ENCODE measurements at regions not wholly inside any gene's neighbourhood (a gene's known extent, or its start where the extent isn't known, plus 50 kb on each side); places are given as distances from the start of the nearest gene placed in this dataset.

GRCh38 chr10:52571516-52572182, 200.9 kb downstream of the MBL2 start:
- ChIA-PET POLR2A (interaction anchor here (0.7 to 0.8 kb wide), 2 partner anchors 9 to 253 kb away, joined by 3 to 4 read pairs; no protein-coding TSS in a partner anchor), CTCF (interaction anchor here (0.7 to 1.0 kb wide), 4 partner anchors 44 to 261 kb away, joined by 3 to 4 read pairs (median 3); partner anchors contain the start of gene DKK1)
- no peak overlapping the region for H3K4me3 Mint-ChIP-seq (ENCODE audit: unreplicated experiment)
- intact Hi-C loops (cut with micrococcal nuclease), result no loop called here
- H3K27me3 Mint-ChIP-seq (ENCODE audit: insufficient read depth, unreplicated experiment), result no peaks in the 10 kb centered on the region
- TF ChIP-seq, protein P1, sequence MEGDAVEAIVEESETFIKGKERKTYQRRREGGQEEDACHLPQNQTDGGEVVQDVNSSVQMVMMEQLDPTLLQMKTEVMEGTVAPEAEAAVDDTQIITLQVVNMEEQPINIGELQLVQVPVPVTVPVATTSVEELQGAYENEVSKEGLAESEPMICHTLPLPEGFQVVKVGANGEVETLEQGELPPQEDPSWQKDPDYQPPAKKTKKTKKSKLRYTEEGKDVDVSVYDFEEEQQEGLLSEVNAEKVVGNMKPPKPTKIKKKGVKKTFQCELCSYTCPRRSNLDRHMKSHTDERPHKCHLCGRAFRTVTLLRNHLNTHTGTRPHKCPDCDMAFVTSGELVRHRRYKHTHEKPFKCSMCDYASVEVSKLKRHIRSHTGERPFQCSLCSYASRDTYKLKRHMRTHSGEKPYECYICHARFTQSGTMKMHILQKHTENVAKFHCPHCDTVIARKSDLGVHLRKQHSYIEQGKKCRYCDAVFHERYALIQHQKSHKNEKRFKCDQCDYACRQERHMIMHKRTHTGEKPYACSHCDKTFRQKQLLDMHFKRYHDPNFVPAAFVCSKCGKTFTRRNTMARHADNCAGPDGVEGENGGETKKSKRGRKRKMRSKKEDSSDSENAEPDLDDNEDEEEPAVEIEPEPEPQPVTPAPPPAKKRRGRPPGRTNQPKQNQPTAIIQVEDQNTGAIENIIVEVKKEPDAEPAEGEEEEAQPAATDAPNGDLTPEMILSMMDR (IDR thresholded peaks at IDR 0.05; ENCODE audit: unreplicated experiment), result no peak
- H3K4me1 Mint-ChIP-seq (ENCODE audit: insufficient read depth, unreplicated experiment), result peaks cover 6% of the 10 kb centered on the region
- H3K36me3 Mint-ChIP-seq (ENCODE audit: insufficient read depth, unreplicated experiment), result no peaks in the 10 kb centered on the region
- no peak overlapping the region for H3K27ac Mint-ChIP-seq (ENCODE audit: low read depth, unreplicated experiment)
- no peaks in the 10 kb centered on the region for H3K9me3 Mint-ChIP-seq (ENCODE audit: unreplicated experiment)
- no peak for DNase-seq (ENCODE audit: unreplicated experiment)
- no TSS peak for BruUV-seq (replicated peaks)

DNA sequence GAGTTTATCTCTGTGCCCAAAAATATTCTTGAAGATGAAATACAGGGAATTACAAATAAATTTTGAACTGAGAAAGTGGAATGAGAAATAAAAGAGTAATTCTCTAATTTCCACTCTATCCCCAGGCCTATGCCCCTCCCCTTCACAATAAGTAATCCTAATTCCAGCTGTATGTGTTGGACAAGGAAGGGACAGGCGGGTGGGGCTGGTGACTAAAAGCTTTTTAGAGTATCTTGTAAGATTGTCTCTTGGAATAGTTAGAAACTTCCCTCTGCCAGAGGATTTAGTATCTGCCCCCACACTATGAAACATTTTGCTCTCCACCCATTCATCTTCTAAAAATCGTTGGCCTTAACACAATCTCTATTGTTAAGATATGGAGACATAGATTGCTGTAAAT, 199.2 kb downstream of the MBL2 start:
- H3K27ac Mint-ChIP-seq (ENCODE audit: low read depth, unreplicated experiment), result no peak overlapping the region
- ChIA-PET CTCF (no interaction called here), POLR2A (no interaction called here)
- no TSS peak for BruUV-seq (replicated peaks)
- H3K36me3 Mint-ChIP-seq (ENCODE audit: insufficient read depth, unreplicated experiment), result no peaks in the 10 kb centered on the region
- intact Hi-C loops (cut with micrococcal nuclease), result no loop called here
- no peak for DNase-seq (ENCODE audit: unreplicated experiment)
- H3K4me1 Mint-ChIP-seq (ENCODE audit: insufficient read depth, unreplicated experiment), result peaks cover 6% of the 10 kb centered on the region
- H3K4me3 Mint-ChIP-seq (ENCODE audit: unreplicated experiment), result no peak overlapping the region
- no peaks in the 10 kb centered on the region for H3K27me3 Mint-ChIP-seq (ENCODE audit: insufficient read depth, unreplicated experiment)
- TF ChIP-seq, protein P1 (IDR thresholded peaks at IDR 0.05; ENCODE audit: unreplicated experiment), result no peak
- no peaks in the 10 kb centered on the region for H3K9me3 Mint-ChIP-seq (ENCODE audit: unreplicated experiment)

- no peaks in the 10 kb centered on the region for H3K36me3 Mint-ChIP-seq (ENCODE audit: insufficient read depth, unreplicated experiment)
- no TSS peak for BruUV-seq (replicated peaks)
- no peak overlapping the region for H3K27ac Mint-ChIP-seq (ENCODE audit: low read depth, unreplicated experiment)
- intact Hi-C loops (cut with micrococcal nuclease), result no loop called here
- H3K4me3 Mint-ChIP-seq (ENCODE audit: unreplicated experiment), result no peak overlapping the region
- H3K27me3 Mint-ChIP-seq (ENCODE audit: insufficient read depth, unreplicated experiment), result no peaks in the 10 kb centered on the region
- POLR2A ChIA-PET, result no interaction called here
- no peak for DNase-seq (ENCODE audit: unreplicated experiment)
- H3K4me1 Mint-ChIP-seq (ENCODE audit: insufficient read depth, unreplicated experiment), result peaks cover 6% of the 10 kb centered on the region
- CTCF ChIA-PET, result interaction anchor here (1.2 kb wide), 1 partner anchor 260 kb away, joined by 4 read pairs; the partner anchor contains the start of gene DKK1
- TF ChIP-seq, protein P1 (IDR thresholded peaks at IDR 0.05; ENCODE audit: unreplicated experiment), result no peak
- no peaks in the 10 kb centered on the region for H3K9me3 Mint-ChIP-seq (ENCODE audit: unreplicated experiment)
Observed at GRCh38 chr10:52574697-52575096, 197.9 kb downstream of the MBL2 start.

DNA sequence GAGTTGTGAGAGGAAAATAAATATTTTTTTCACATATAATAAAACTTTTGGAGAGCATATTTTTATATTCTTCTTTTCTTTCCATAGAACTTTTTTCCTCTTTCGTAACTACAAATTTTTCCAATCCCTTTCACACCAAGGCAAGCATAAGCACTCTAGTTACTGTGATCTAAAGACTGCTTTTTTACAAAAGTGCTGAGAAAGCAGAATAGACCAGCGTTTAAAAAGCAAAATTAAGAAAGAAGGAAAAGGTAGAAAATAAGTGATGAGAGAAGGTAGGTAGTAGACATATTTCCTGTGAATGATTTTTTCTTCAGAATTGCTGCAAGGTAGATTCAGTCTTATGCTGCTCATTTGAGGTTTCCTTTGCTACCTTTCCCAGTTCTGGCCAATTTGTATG, 195.5 kb downstream of the MBL2 start:
- BruUV-seq (replicated peaks), result no TSS peak

More for the DNA sequence above, 195.5 kb downstream of the MBL2 start:
- Mint-ChIP-seq H3K4me1 (ENCODE audit: insufficient read depth, unreplicated experiment) (peaks cover 6% of the 10 kb centered on the region), H3K27me3 (ENCODE audit: insufficient read depth, unreplicated experiment) (no peaks in the 10 kb centered on the region), H3K36me3 (ENCODE audit: insufficient read depth, unreplicated experiment) (no peaks in the 10 kb centered on the region), H3K9me3 (ENCODE audit: unreplicated experiment) (peaks cover 7% of the 10 kb centered on the region), H3K27ac (ENCODE audit: low read depth, unreplicated experiment) (no peak overlapping the region), H3K4me3 (ENCODE audit: unreplicated experiment) (no peak overlapping the region)
- ChIA-PET POLR2A (no interaction called here), CTCF (interaction anchor here (1.1 to 1.2 kb wide), 2 partner anchors 268 to 269 kb away, joined by 3 to 5 read pairs; no protein-coding TSS in a partner anchor)
- intact Hi-C loops (cut with micrococcal nuclease), result no loop called here
- DNase-seq (ENCODE audit: unreplicated experiment), result no peak
- TF ChIP-seq, protein P1 (IDR thresholded peaks at IDR 0.05; ENCODE audit: unreplicated experiment), result no peak

Data from MCF 10A (cell line).